Breast epithelium (tissue), 3 donors: ENCODE measurements at regions not wholly inside any gene's neighbourhood (a gene's known extent, or its start where the extent isn't known, plus 50 kb on each side); places are given as distances from the start of the nearest gene placed in this dataset.

ENCODE experiments used
- POLR2A ChIP-seq: fragments of 450-650 bp; IDR thresholded peaks from one replicate; pipeline ENCODE4 v1.6.1; 2016; ENCODE audit warnings: antibody characterized with exemption, mild to moderate bottlenecking, moderate library complexity
- POLR2AphosphoS5 ChIP-seq, 3 donors: sonication (generic); formaldehyde crosslinking; IDR thresholded peaks; one replicate each; pipeline ENCODE4 v1.6.1; 2017; ENCODE audit warnings: antibody characterized with exemption in 3 of 3
- TF ChIP-seq, protein P1 (sequence below), 3 donors: fragments of 450-650 bp; IDR thresholded peaks; one replicate each; pipeline ENCODE4 v1.5.1; 2016 to 2017; ENCODE audit warnings: antibody characterized with exemption in 3 of 3, mild to moderate bottlenecking in 3 of 3, moderate library complexity in 3 of 3

- TF ChIP-seq POLR2A (no peak), POLR2AphosphoS5 (IDR thresholded peaks at IDR 0.05) (no peak)
- TF ChIP-seq, protein P1, sequence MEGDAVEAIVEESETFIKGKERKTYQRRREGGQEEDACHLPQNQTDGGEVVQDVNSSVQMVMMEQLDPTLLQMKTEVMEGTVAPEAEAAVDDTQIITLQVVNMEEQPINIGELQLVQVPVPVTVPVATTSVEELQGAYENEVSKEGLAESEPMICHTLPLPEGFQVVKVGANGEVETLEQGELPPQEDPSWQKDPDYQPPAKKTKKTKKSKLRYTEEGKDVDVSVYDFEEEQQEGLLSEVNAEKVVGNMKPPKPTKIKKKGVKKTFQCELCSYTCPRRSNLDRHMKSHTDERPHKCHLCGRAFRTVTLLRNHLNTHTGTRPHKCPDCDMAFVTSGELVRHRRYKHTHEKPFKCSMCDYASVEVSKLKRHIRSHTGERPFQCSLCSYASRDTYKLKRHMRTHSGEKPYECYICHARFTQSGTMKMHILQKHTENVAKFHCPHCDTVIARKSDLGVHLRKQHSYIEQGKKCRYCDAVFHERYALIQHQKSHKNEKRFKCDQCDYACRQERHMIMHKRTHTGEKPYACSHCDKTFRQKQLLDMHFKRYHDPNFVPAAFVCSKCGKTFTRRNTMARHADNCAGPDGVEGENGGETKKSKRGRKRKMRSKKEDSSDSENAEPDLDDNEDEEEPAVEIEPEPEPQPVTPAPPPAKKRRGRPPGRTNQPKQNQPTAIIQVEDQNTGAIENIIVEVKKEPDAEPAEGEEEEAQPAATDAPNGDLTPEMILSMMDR (IDR thresholded peaks at IDR 0.05) = no peak
Observed at GRCh38 chr3:81086348-81086747, 675.1 kb downstream of the GBE1 start.
